Midbrain (tissue), 1 donor: ENCODE measurements at regions not wholly inside any gene's neighbourhood (a gene's known extent, or its start where the extent isn't known, plus 50 kb on each side); places are given as distances from the start of the nearest gene placed in this dataset.
"Not testable (repeated sequence)": the region's sequence is repeated elsewhere in the genome, so short reads cannot be mapped to it uniquely, and the experiment has no call there.

Experiments
- DNase-seq: peaks from one replicate; lab custom pipeline; 2025; lab: John Stamatoyannopoulos, UW

- no peak for DNase-seq
Measured at GRCh38 chr2:186382932-186383331, 103.1 kb upstream of the ZC3H15 start.

GRCh38 chr2:186384226-186384625 is 101.8 kb upstream of the ZC3H15 start:
- DNase-seq = no peak

DNA sequence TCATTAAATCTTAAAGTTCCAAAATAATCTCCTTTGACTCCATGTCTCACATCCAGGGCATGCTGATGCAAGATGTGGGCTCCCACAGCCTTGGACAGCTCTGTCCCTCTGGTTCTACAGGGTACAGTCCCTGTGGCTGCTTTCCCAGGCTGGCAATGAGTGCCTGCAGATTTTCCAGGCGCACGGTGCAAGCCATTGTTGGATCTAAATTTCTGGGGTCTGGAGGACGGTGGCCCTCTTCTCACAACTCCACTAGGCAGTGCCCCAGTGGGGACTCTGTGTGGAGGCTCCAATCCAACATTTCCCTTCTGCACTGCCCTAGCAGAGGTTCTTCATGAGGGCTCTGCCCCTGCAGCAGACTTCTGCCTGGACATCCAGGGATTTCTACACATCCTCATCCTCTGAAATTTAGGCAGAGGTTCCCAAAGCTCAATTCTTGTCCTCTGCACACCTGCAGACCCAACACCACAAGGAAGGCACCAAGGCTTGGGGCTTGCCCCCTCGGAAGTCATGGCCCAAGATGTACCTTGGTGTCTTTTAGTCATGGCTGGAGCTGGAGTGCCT is 100.3 kb upstream of the ZC3H15 start:
- DNase-seq = not testable (repeated sequence)

- no peak for DNase-seq
Measured at GRCh38 chr2:186399082-186399644, 86.9 kb upstream of the ZC3H15 start.

- no peak for DNase-seq
Measured at GRCh38 chr2:186405842-186406241, 80.2 kb upstream of the ZC3H15 start.

- no peak for DNase-seq
Measured at GRCh38 chr2:186407611-186408010, 78.4 kb upstream of the ZC3H15 start.

- no peak for DNase-seq
Measured at GRCh38 chr2:186410802-186411201, 75.3 kb upstream of the ZC3H15 start.

GRCh38 chr2:186422226-186422625 is 63.8 kb upstream of the ZC3H15 start:
- no peak for DNase-seq

- no peak for DNase-seq
Measured at GRCh38 chr2:186423481-186423880, 62.6 kb upstream of the ZC3H15 start.

- DNase-seq = no peak
Measured at GRCh38 chr2:186424265-186424664, 61.8 kb upstream of the ZC3H15 start.

DNA sequence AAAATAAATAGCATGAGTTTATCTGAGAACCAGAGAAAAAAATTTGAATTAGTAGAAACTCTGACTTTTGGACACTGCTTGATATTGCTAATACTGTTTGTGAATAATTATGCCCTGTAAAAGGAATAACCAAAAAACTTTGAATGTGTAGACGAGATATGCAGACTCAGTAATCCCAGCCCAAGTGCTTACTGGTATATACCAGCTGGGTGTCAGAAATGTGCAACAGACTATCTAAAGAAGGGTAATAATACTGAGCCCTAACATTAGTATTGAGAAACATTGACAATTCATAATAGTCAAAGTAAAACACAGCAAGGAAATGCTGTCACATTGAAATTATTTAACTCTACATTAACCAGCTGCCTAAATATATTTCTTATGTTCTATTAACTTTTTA is 60.5 kb upstream of the ZC3H15 start:
- no peak for DNase-seq

DNA sequence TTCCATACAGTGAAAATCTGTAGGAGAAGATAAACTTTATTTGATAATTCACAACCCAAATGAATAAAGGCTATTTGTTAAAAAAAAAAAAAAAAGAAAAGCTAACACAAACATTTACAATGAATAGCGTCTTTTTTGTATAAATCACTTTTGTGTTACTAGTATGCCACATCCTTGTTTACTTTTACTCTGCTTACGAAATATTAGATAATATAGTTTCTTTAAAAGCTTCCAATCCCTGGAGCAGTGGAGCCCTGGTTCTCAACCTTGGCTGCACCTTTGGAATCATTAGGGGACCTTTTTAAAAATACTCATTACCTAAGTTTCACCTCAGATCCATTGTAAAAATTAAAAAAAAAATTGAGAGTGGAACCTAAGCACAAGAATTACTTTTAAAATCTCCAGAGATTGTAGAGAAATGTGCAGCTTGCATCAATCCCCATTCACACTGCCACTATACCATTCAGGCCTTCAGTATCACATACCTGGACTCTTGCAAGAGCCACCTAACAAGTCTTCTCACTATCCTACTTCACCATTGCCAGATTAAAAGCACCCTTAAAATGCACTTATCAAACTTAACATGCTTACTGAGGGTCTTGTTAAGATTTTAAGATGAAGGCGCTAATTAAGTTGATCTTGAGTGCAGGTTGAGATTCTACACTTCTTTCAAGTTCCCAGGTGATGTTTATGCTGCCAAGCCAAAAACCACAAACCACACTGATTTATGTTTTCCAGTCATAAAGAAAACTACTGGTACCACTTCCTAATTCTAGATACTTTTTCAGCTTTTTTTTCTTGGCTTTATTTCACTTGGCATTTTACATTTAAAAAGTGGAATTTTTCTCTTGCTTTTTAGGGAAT is 59.7 kb upstream of the ZC3H15 start:
- no peak for DNase-seq

DNA sequence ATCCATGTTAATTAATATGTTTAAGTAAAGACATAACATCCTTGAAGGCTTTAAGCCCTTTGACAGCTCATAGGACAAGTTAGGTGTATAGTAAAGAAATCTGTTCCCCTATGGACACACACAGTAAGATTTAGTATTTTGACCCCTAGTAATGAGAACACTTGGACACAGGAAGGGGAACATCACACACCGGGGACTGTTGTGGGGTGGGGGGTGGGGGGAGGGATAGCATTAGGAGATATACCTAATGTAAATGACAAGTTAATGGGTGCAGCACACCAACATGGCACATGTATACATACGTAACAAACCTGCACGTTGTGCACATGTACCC is 59.1 kb upstream of the ZC3H15 start:
- DNase-seq = not testable (repeated sequence)

DNA sequence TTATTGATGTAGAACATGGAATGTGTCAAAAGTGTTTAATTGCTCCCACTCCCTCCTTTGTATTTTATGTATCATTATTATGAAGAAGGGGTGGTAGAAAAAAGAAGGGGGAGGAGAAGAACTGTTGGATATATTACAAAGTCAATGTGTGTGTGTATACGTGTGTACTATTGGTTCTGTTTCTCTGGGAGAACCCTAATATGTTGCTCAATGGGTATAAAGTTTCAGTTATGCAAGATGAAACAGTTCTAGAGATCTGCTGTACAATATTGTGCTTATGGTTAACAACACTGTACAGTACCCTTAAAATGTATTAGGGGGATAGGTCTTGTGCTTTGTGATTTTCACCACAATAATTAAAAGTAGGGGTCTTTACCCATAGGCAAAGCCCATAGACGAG is 58.1 kb upstream of the ZC3H15 start:
- no peak for DNase-seq

DNA sequence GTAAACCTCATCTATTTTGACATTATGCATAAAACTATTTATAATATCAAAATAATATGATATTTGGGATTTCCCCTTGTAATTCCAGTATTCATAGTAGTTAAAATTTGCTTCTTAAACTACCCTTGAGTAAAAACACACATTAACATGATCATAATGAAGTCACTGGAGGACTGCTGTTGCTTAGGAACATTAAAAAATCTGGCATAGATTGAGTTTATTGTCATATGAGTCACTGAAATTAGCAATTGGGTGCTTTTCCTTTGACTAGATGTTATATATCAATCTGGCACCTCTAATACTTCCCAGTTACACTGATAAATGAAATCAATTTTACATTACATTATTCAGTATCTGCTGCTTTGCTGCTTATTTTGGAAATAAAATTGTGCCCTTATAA is 57.0 kb upstream of the ZC3H15 start:
- DNase-seq = no peak

DNA sequence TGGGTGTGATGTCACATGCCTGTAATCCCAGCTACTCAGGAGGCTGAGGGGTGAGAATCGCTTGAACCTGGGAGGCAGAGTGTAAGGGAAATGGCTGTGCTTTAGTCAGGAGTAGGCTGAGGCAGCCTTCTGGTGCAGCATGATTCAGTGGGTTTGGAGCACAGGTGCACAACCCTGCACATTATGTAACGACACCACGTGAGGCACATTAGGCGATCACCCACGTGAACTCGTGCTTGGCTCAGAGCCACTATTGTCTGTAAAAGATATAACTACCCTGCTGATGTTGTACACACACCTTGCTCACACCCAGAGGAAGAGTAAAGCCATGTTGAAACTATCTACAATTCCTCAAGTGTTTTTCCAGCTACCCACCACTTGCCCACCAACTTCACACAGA is 54.8 kb upstream of the ZC3H15 start:
- DNase-seq = no peak

GRCh38 chr2:186433040-186433439 is 53.0 kb upstream of the ZC3H15 start:
- DNase-seq = no peak

DNA sequence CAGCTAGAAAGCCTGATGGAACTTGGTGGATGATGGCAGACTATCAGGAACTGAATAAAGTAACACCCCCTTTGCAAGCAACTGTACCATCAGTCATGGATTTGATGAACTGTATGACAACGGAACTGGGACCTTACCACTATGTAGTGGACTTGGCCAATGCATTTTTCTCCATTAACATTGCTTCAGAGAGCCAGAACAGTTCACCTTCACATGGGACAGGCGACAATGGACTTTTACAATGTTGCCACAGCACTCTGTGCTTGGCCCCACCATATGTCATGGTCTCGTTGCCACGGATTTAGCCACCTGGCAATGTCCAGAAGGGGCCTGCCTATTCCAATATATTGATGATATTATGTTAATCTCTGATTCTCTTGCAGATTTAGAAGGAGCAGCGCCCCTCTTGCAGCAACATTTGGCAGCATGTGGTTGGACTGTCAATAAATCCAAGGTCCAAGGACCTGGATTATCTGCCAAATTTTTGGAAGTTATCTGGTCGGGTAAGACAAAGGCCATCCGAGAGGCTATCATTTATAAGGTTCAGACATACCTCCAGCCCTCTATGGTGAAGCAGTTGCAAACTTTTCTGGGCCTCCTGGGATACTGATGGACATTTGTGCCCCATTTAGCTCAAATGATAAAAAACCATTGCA is 52.2 kb upstream of the ZC3H15 start:
- no peak for DNase-seq
